RPMI7951 (cell line): ENCODE measurements at regions not wholly inside any gene's neighbourhood (a gene's known extent, or its start where the extent isn't known, plus 50 kb on each side); places are given as distances from the start of the nearest gene placed in this dataset.
"Not testable (repeated sequence)": the region's sequence is repeated elsewhere in the genome, so short reads cannot be mapped to it uniquely, and the experiment has no call there.

Source experiments
- DNase-seq: peaks from one replicate; pipeline ENCODE4 v3.0.0-alpha.2; 2012; ENCODE audit warnings: low read depth

DNA sequence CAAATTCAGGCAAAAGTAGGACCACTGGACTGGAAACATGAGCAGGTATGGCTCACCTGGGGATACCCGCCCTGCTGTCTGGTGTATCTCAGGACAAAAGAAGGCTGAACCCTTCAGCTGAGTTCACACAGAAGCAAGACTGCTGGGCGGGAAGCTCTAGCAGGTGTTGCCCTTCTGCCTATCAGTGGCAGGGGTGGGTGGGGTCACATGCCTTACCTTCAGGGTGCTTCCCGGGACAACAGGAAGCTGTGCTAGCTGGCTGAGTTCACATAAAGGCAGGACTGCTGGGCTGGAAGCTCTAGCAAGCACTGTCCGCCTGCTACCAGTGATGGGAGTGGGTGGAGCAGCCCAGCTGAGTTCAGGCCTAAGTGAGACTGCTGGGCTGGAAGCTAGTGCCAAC is 498.8 kb upstream of the ZNF608 start:
- DNase-seq: no peak

DNA sequence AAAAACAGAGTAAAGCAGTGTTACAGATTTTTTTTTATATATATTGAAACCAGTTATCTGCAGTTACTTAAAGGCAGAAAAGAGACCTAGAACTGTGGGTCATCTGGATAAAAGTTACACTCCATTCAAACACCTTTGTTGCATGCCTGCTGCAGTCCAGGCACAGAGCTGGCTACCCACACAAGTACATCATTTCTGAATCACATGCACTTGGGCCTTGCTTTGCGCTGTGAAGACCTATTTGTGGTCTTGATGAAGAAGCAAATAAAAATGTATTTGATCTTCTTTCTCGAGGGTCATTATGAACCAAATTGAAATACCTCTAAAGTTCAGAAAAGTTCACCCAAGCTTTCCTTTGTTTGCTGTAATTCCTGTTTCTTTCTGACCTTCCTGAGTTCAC is 503.0 kb upstream of the ZNF608 start:
- no peak for DNase-seq

DNA sequence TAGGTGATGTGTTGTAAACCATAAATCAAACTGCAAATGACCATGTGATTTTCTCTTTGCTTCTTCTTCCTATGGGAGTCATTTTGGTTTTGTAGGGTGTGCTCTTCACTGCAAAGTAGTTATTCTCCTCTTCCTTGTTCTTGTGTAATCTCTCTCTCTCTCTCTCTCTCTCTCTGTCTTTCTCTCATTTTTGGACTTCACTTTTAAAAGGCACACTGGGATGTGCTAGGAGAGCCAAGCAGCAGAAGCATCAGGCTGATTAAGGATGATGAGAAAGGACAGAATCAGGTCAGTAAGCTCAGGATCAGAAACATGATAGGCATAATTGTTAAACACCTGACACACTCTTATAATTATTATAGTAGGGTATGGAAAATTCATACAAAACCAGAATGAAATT is 505.3 kb upstream of the ZNF608 start:
- DNase-seq: no peak

- DNase-seq: not testable (repeated sequence)
Measured at GRCh38 chr5:125253634-125254033, 507.2 kb upstream of the ZNF608 start.

GRCh38 chr5:125254267-125254666 is 507.8 kb upstream of the ZNF608 start:
- no peak for DNase-seq

DNA sequence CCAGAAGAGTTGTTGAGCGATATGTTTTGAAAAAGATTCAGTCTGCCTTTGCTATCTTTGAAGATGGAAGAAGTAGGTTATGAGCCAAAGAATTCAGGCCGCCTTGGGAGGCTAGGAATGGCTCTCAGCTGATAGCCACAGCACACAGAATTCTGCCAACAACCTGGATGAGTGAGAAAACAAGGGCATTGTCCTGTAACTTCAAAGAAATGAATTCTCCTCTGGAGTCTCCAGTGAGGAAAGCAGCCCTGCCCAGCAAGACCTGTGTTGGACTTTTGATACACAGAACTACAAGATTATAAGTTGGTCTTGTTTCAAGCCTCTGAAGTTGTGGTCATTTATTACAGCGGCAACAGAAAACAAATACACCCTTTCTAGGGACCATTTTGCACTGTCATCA is 509.9 kb upstream of the ZNF608 start:
- no peak for DNase-seq

DNA sequence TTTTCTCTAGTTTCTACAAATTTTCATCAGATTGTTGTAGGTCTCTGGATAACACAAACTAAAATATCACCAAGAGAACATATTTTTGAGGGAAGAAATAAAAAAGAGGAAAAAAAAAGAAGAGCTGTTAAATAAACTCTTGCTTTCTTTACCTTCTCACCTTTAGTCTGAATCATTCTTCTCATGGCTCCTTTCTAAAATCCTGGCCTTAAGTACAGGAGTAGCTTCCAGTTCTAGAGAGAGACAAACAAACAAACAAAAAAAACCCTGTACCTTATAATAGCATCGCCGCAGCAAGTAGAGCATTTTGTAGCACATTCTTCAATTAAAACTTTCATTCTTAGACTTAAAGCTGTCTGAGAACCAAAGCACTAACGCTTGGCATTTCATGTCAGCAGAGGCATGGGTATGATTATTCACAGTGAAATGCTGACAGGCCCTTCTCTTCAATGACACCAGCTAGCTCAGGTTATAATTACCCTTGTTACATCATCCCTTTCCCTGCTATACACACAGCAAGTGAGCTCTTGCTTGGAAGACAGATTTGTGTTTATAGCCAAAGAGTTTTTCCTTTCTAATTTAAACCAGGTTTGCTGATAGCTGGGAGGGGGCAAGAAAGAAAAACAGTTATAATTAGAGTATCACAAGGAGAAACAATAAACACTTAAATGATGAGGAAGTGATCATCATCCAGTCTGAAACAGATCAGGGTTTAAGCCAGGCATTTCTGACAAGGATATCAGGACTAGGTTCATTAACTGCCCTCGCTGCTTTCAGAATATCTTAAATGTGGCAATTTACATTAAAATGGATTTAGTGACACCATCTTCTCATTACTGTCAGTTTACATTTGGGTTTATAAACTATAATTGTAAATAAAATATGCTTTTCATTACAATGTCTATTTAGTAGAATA is 510.9 kb upstream of the ZNF608 start:
- no peak for DNase-seq

DNA sequence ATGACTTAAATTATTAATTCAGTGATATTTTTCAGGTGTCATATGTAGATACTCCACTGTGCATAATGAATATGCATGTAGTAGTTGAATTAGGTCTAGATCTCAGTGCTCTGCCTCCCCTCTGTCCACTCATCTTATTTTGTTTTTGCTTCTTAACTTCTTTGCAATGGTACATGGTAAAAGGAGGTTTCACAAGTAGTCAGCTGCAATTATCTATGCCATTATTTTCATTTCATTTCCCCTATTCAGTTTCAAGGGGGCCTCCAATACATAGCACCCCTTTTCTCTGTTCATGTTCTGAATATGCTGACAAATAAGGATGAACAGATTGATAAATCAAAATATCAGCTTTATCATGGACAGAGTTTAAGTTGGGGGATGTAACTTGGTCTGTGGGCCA is 511.6 kb upstream of the ZNF608 start:
- DNase-seq: no peak

DNA sequence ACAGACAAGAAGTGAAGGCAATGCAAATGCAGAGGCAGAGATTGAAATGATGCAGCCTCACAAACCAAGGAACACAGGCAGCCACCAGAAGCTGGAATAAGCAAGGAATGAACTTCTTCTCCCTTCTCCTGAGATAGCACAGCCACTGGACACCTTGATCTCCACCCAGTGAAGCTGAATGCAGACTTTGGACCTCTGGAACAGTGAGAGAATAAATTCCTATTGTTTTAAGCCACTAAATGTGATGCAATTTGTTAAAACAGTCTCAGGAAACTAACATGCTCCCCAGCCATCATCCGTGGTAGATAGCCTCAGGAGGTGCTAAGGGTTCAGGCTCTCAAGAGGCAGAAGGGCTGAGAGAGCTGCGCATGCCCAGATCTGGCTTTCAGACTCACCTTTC is 512.2 kb upstream of the ZNF608 start:
- no peak for DNase-seq

GRCh38 chr5:125261505-125262250 is 515.2 kb upstream of the ZNF608 start:
- no peak for DNase-seq

DNA sequence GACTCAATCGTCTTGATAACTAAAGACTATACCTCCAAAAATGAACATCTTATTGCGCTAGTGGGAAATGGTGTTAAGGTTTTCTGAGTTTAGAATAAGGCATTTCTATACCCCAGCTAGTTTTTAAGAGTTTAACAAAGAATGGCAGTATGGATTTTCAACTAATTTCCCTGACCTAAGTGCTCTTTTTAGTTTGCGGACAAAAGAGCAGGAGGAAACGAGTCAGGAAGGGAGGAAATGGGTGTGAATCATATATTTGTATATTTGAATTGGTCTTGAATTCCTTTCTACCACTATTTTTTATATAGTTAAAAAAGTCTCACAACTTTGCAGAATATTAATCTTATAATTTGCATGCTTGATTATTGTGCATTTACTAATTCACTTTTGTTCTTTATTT is 516.3 kb upstream of the ZNF608 start:
- no peak for DNase-seq

DNA sequence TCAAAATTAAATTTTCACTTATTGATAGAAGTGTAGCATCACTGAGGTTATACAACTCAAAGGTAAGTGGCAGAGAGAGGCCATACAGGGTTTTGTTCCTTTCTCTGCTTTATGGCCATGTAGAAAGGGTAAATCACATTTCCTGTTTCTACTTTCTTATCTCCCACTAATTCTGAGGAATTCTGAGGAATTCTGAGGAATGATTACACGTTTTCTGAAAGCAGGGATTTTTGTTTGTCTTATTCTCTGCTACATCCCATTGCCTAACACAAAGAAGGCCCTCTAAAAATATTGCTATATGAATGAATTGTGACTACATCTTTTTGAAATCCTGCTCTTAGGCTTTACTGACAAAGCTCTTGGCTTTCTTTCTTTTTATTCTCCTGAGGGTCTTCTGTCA is 516.9 kb upstream of the ZNF608 start:
- DNase-seq: no peak

- peak; percentile 51 for DNase-seq
Measured at GRCh38 chr5:125266106-125266505, 519.7 kb upstream of the ZNF608 start.

DNA sequence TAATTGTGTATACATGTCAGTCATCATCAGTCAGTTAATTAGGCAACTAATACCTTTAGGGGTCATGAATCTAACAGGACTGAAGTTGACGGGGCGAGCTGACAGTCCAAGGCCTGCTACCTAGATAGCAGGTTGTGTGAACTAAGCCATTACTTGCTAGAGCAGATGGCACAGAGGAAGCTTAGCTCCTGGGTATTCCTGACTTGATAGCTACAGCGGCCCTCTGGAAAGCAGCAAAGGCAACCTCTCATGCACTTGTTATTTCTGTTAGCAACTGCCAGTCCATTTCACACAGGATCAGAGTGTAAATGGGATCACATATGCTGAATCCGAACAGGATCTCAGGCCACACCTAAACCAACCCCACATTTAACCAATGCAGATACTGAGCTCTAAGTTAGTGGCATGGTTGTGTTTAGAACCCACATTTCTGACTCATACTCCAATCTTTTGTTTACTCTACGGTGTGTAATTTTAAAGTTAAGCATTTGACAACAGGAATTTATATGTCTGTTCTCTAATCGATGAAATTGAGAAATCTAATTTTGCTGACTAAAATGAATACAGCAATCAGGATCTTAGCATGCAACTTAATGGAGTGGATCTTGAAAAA is 521.3 kb upstream of the ZNF608 start:
- no peak for DNase-seq

GRCh38 chr5:125269926-125270325 is 523.5 kb upstream of the ZNF608 start:
- DNase-seq: no peak

- DNase-seq: no peak
Measured at GRCh38 chr5:125272357-125272756, 525.9 kb upstream of the ZNF608 start.

GRCh38 chr5:125274211-125274610 is 527.8 kb upstream of the ZNF608 start:
- DNase-seq: peak; percentile 27

- DNase-seq: no peak
Measured at GRCh38 chr5:125274938-125275724, 528.7 kb upstream of the ZNF608 start.

- DNase-seq: no peak
Measured at GRCh38 chr5:125275725-125276090, 529.3 kb upstream of the ZNF608 start.

DNA sequence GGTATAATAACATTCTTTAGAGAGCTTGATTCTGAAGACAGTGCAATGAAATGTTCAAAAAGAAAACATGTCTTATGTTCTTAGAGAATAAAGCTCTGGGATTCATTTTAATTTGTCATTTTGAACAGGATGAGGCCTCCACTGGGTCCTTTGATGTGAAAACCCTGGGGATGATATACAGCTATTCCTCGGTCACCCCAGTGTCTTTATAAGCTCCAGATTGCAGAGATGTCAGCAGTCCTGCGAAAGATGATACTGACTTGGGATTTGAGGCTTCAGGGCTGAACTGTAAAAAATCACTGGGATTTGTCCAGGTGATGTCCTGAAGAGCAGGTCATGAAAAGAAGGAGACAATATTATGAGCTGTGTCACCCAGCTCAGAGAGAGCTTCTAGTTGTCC is 529.7 kb upstream of the ZNF608 start:
- no peak for DNase-seq

DNA sequence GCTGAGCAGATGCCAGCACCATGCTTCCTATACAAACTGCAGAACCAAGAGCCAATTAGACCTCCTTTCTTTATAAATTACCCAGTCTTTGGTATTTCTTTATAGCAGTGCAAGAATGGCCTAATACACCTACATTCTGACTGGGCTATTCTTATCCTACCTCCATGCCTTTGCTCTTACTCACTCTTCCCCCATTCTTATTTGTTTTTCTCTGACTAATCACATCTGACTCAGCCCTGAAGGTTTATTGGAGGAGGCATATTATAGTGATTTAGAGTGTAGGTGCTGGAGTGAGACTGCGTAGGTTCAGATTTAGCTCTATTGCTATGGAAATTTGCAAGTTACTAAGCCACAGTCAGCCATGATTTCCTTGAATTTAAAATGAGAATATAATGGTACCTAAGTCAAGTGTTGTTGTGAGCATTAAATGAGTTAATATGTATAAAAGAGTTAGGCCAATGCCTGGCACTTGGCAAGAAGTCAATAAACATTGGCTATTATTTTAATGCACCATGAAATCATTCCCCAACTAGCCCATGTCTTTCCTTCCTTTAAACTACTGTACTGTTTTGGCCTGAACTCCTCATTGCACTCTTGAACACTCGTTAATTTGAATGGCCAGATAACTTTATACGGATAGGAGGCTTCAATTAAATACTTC is 531.2 kb upstream of the ZNF608 start:
- peak; percentile 90 for DNase-seq
